ENCODE measurements at regions not wholly inside any gene's neighbourhood (a gene's known extent, or its start where the extent isn't known, plus 50 kb on each side); places are given as distances from the start of the nearest gene placed in this dataset.

GRCh38 chr3:64360280-64360679 is 135.0 kb upstream of the PRICKLE2 start:
- no peak for TF ChIP-seq CTCF (conservative IDR thresholded peaks at IDR 0.05; ENCODE audit: low read depth, low read length)
- no peak overlapping the region for H3K4me3 ChIP-seq (ENCODE audit: low read depth, low read length)
- DNase-seq (ENCODE audit: low read depth), result no peak

- no peak for TF ChIP-seq CTCF (conservative IDR thresholded peaks at IDR 0.05; ENCODE audit: low read depth, low read length)
- no peak for DNase-seq (ENCODE audit: low read depth)
- H3K4me3 ChIP-seq (ENCODE audit: low read depth, low read length), result no peak overlapping the region
These were observed 134.5 kb upstream of the PRICKLE2 start for GRCh38 chr3:64359735-64360134.

- no peak for TF ChIP-seq CTCF (conservative IDR thresholded peaks at IDR 0.05; ENCODE audit: low read depth, low read length)
- DNase-seq (ENCODE audit: low read depth), result no peak
- no peak overlapping the region for H3K4me3 ChIP-seq (ENCODE audit: low read depth, low read length)
These were observed 133.6 kb upstream of the PRICKLE2 start for GRCh38 chr3:64358853-64359252.

GRCh38 chr3:64358176-64358575 is 132.9 kb upstream of the PRICKLE2 start:
- TF ChIP-seq CTCF (conservative IDR thresholded peaks at IDR 0.05; ENCODE audit: low read depth, low read length), result no peak
- no peak overlapping the region for H3K4me3 ChIP-seq (ENCODE audit: low read depth, low read length)
- no peak for DNase-seq (ENCODE audit: low read depth)

GRCh38 chr3:64357481-64357880 is 132.2 kb upstream of the PRICKLE2 start:
- no peak overlapping the region for H3K4me3 ChIP-seq (ENCODE audit: low read depth, low read length)
- DNase-seq (ENCODE audit: low read depth), result no peak
- no peak for TF ChIP-seq CTCF (conservative IDR thresholded peaks at IDR 0.05; ENCODE audit: low read depth, low read length)

GRCh38 chr3:64355401-64355807 is 130.1 kb upstream of the PRICKLE2 start:
- no peak for TF ChIP-seq CTCF (conservative IDR thresholded peaks at IDR 0.05; ENCODE audit: low read depth, low read length)
- no peak overlapping the region for H3K4me3 ChIP-seq (ENCODE audit: low read depth, low read length)
- no peak for DNase-seq (ENCODE audit: low read depth)

- no peak for TF ChIP-seq CTCF (conservative IDR thresholded peaks at IDR 0.05; ENCODE audit: low read depth, low read length)
- no peak for DNase-seq (ENCODE audit: low read depth)
- H3K4me3 ChIP-seq (ENCODE audit: low read depth, low read length), result no peak overlapping the region
These were observed 129.7 kb upstream of the PRICKLE2 start for GRCh38 chr3:64354956-64355355.

All from epithelial cell of proximal tubule (primary cell).